C4-2B (cell line): ENCODE measurements at regions not wholly inside any gene's neighbourhood (a gene's known extent, or its start where the extent isn't known, plus 50 kb on each side); places are given as distances from the start of the nearest gene placed in this dataset.

Experiments
- H3K27ac ChIP-seq: fragments of 450-650 bp; 2 replicates; pipeline ENCODE4 v1.5.1; 2017
- ZFX ChIP-seq: fragments of 450-650 bp; IDR thresholded peaks from 2 replicates; pipeline ENCODE4 v1.6.1; 2017
- TF ChIP-seq, protein P1 (sequence below): fragments of 450-650 bp; conservative IDR thresholded peaks from 2 replicates; pipeline ENCODE4 v1.5.1; 2017; ENCODE audit warnings: mild to moderate bottlenecking

GRCh38 chr2:204367466-204367865 is 177.8 kb upstream of the PARD3B start:
- no peak overlapping the region for H3K27ac ChIP-seq
- no peak for TF ChIP-seq ZFX
- TF ChIP-seq, protein P1, sequence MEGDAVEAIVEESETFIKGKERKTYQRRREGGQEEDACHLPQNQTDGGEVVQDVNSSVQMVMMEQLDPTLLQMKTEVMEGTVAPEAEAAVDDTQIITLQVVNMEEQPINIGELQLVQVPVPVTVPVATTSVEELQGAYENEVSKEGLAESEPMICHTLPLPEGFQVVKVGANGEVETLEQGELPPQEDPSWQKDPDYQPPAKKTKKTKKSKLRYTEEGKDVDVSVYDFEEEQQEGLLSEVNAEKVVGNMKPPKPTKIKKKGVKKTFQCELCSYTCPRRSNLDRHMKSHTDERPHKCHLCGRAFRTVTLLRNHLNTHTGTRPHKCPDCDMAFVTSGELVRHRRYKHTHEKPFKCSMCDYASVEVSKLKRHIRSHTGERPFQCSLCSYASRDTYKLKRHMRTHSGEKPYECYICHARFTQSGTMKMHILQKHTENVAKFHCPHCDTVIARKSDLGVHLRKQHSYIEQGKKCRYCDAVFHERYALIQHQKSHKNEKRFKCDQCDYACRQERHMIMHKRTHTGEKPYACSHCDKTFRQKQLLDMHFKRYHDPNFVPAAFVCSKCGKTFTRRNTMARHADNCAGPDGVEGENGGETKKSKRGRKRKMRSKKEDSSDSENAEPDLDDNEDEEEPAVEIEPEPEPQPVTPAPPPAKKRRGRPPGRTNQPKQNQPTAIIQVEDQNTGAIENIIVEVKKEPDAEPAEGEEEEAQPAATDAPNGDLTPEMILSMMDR = no peak

DNA sequence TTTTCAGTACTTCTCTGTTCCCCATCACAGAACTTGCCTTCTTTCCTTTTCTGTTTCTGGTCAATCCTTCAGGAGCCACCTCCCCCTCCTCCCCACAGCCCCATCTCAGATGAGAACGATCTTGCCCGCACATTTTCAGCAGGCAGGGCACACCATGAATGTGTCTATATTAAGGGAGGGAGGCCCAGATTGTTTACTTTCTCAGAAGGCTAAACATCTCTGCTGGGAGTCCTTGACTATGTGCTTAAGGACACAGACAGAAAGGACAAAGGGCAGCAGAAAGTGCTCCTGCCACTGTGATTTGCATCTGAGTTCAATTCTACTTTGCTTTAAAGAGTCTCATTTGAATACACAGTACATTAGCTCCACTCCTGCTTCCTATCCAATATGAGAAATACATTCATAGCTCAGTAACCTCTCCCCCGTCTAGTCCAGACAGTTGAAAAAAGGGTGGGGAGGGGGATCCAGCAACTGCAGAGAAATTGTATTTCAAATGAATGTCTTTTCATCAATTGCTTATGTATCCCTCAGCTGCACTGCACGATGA is 175.0 kb upstream of the PARD3B start:
- no peak overlapping the region for H3K27ac ChIP-seq
- no peak for TF ChIP-seq ZFX
- TF ChIP-seq, protein P1 = no peak

DNA sequence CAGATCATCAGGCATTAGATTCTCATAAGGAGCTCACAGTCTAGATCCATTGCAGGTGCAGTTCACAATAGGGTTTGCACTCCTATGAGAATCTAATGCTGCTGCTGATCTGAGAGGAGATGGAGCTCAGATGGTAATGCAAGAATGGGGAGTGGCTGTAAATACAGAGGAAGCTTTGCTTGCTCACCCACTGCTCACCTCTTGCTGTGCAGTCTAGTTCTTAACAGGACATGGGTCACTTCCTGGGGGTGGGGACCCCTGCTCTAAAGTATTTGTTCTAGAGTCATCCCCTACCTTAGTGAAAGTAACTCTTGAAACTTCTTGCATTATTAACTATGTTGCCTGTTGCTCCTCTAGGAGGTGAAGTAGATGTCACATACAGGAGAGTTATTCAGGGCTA is 171.3 kb upstream of the PARD3B start:
- TF ChIP-seq ZFX = no peak
- no peak overlapping the region for H3K27ac ChIP-seq

GRCh38 chr2:204380141-204380881 is 165.0 kb upstream of the PARD3B start:
- no peak overlapping the region for H3K27ac ChIP-seq
- TF ChIP-seq, protein P1 = no peak
- no peak for TF ChIP-seq ZFX

- TF ChIP-seq, protein P1 = no peak
- no peak for TF ChIP-seq ZFX
- no peak overlapping the region for H3K27ac ChIP-seq
Observed at GRCh38 chr2:204386668-204387067, 158.6 kb upstream of the PARD3B start.

DNA sequence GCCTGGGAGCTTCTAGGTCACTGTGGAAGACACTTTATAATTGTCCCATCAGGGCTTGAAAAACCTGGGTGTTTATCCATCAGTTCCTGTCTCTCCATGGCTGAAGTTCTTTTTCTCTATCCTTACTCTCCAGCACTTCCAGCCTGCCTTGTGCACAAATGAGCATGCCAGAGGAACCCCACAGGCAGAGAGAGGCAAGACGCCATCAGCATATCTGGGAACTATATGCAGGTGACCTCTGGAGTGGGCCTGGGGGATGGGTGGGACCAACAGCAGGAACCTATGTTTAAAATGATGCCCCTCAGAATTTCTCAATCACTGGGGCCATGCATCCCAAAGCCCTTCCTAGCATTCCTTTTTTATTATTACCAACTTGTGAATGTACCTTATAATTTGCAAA is 156.2 kb upstream of the PARD3B start:
- H3K27ac ChIP-seq = no peak overlapping the region
- TF ChIP-seq, protein P1 = no peak
- no peak for TF ChIP-seq ZFX

GRCh38 chr2:204389856-204390255 is 155.4 kb upstream of the PARD3B start:
- no peak overlapping the region for H3K27ac ChIP-seq
- no peak for TF ChIP-seq ZFX
- TF ChIP-seq, protein P1 = no peak

DNA sequence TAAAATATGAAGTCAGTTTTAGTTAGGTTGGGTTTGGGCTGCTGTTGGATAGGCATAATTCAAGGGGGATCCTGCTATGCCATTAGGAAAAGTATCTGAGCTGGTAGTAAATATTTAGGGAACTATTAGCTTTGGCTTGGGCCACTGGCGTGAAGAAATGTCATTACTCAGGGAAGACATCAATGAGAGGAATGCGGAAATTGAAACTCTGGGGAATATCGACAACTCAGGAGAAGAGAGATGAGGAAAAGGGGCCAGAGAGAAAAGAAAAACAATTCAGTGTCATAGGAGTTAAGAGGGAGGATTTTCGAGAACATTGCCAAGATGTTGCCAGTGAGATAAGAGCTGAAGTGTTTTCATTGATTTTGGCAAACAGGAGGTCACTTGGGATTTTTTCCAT is 149.7 kb upstream of the PARD3B start:
- H3K27ac ChIP-seq = no peak overlapping the region

More for the DNA sequence above, 149.7 kb upstream of the PARD3B start:
- TF ChIP-seq ZFX = no peak
- TF ChIP-seq, protein P1 = no peak
